ENCODE measurements at regions not wholly inside any gene's neighbourhood (a gene's known extent, or its start where the extent isn't known, plus 50 kb on each side); places are given as distances from the start of the nearest gene placed in this dataset.
A peak's percentile ranks its signal among the peaks of the same experiment; 100 is the strongest.

GRCh38 chr1:98278055-98278454 is 357.2 kb upstream of the DPYD start:
- TF ChIP-seq NPAS2 (CRISPR knock-in tag; IDR thresholded peaks at IDR 0.05; ENCODE audit: borderline replicate concordance) (no peak), USF2 (IDR thresholded peaks at IDR 0.05) (no peak), CTCF (IDR thresholded peaks at IDR 0.05) (no peak), JUN (IDR thresholded peaks at IDR 0.05) (no peak), RNF2 (IDR thresholded peaks at IDR 0.05; ENCODE audit: borderline replicate concordance, low read depth) (no peak), ESRRA (IDR thresholded peaks at IDR 0.05; ENCODE audit: borderline replicate concordance, low read length) (no peak), EP300 (IDR thresholded peaks at IDR 0.05) (peak; percentile 36 to 53; a peak in 2 of 5 replicates), POLR2A (IDR thresholded peaks at IDR 0.05; ENCODE audit: low read length) (no peak)
